Mesodermal cell (in vitro differentiated cells): ENCODE measurements at regions not wholly inside any gene's neighbourhood (a gene's known extent, or its start where the extent isn't known, plus 50 kb on each side); places are given as distances from the start of the nearest gene placed in this dataset.

Experiments used
- H3K27ac ChIP-seq: 2 replicates; pipeline ENCODE4 v1.7.0; 2013; ENCODE audit warnings: mild to moderate bottlenecking, low read depth, low read length, moderate library complexity; ENCODE audit not compliant: severe bottlenecking
- H3K36me3 ChIP-seq: 2 replicates; pipeline ENCODE4 v1.7.1; 2013; ENCODE audit warnings: mild to moderate bottlenecking, low read length, moderate library complexity; ENCODE audit not compliant: control insufficient read depth, insufficient read depth
- H3K4me1 ChIP-seq: one replicate; pipeline ENCODE4 v1.7.1; 2013; ENCODE audit warnings: mild to moderate bottlenecking, low read length; ENCODE audit not compliant: insufficient read depth, control insufficient read depth, poor library complexity, severe bottlenecking
- H3K4me3 ChIP-seq: 2 replicates; pipeline ENCODE4 v1.7.0; 2013; ENCODE audit warnings: low read length, control low read depth, mild to moderate bottlenecking; ENCODE audit not compliant: insufficient read depth, poor library complexity, severe bottlenecking; ENCODE audit errors: extremely low read depth
- H3K9me3 ChIP-seq: 2 replicates; pipeline ENCODE4 v1.7.1; 2013; ENCODE audit warnings: mild to moderate bottlenecking, low read length, moderate library complexity; ENCODE audit not compliant: control insufficient read depth
- WGBS, 2 experiments: methylation state at CpG; one replicate each; pipeline ENCODE4 v1.1.5; 2013; ENCODE audit warnings: missing lambda C conversion rate in 2 of 2; ENCODE audit not compliant: insufficient coverage in 2 of 2; 5-methylcytosine and 5-hydroxymethylcytosine counted together

GRCh38 chr1:239706245-239706892 is 320.0 kb downstream of the CHRM3 start:
- Histone ChIP-seq H3K36me3 (no peaks in the 10 kb centered on the region), H3K4me3 (no peak overlapping the region), H3K9me3 (no peaks in the 10 kb centered on the region), H3K4me1 (no peaks in the 10 kb centered on the region), H3K27ac (no peak overlapping the region)
- 77 to 83% methylated on average over 2 to 5 of the region's 5 CpGs for WGBS, 2 experiments

DNA sequence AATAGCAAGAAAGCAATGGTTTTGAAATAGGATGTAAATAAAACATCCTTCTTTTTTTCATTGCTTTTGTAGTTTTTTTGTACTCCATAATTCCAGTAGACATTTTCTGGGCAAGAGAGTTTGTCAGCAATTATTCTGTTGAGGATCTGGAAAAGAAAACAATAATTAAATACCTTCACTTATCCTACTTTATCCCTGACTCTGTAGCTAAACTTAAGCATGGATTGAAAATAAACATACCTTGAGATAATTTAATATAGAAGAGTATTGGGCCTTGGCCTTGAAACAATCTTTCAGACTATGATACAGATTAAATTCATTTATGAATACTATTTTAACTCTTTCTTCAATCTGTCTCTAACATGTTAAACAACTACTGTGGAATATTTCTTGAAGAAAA is 321.2 kb downstream of the CHRM3 start:
- Histone ChIP-seq H3K9me3 (no peaks in the 10 kb centered on the region), H3K4me1 (no peaks in the 10 kb centered on the region), H3K27ac (no peak overlapping the region), H3K4me3 (no peak overlapping the region), H3K36me3 (no peaks in the 10 kb centered on the region)

GRCh38 chr1:239708622-239709021 is 322.3 kb downstream of the CHRM3 start:
- no peak overlapping the region for H3K27ac ChIP-seq
- no peaks in the 10 kb centered on the region for H3K9me3 ChIP-seq
- no peak overlapping the region for H3K4me3 ChIP-seq
- H3K4me1 ChIP-seq: no peaks in the 10 kb centered on the region
- H3K36me3 ChIP-seq: no peaks in the 10 kb centered on the region
- no CpG with 5 or more reads among the region's 1 CpG for WGBS, 2 experiments

DNA sequence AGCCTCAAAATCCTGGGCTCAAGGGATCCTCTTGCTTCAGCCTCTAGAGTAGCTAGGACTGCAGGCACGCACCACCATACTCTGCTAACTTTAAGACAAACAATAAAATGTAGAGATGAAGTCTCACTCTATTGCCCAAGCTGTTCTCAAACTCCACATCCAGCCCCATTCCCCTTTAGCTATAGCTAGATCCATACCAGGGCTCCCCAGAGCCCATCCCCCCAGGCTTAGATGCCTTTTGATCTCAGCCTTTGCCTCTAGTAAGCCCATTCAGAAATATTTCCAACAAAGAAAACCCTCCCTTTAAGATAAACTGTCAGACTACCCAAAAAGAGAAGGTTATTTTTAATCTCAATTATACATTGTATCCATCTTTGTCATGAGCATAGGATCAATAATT is 325.4 kb downstream of the CHRM3 start:
- H3K4me1 ChIP-seq: no peaks in the 10 kb centered on the region
- H3K36me3 ChIP-seq: no peaks in the 10 kb centered on the region
- H3K4me3 ChIP-seq: no peak overlapping the region
- H3K27ac ChIP-seq: no peak overlapping the region
- H3K9me3 ChIP-seq: no peaks in the 10 kb centered on the region
- WGBS, 2 experiments: 100% methylated on average over 1 of the region's 1 CpG; no CpG with 5 or more reads in 1 of the 2 experiments

- Histone ChIP-seq H3K36me3 (no peaks in the 10 kb centered on the region), H3K9me3 (no peaks in the 10 kb centered on the region), H3K4me3 (no peak overlapping the region), H3K27ac (no peak overlapping the region), H3K4me1 (no peaks in the 10 kb centered on the region)
- WGBS, 2 experiments: 90 to 94% methylated on average over 3 of the region's 8 CpGs
These were observed 330.9 kb downstream of the CHRM3 start for GRCh38 chr1:239717097-239717917.

GRCh38 chr1:239717918-239718184 is 331.5 kb downstream of the CHRM3 start:
- Histone ChIP-seq H3K4me1 (no peaks in the 10 kb centered on the region), H3K36me3 (no peaks in the 10 kb centered on the region), H3K4me3 (no peak overlapping the region), H3K9me3 (no peaks in the 10 kb centered on the region), H3K27ac (no peak overlapping the region)
- no CpG with 5 or more reads among the region's 1 CpG for WGBS, 2 experiments

GRCh38 chr1:239718571-239718970 is 332.2 kb downstream of the CHRM3 start:
- Histone ChIP-seq H3K36me3 (no peaks in the 10 kb centered on the region), H3K4me1 (no peaks in the 10 kb centered on the region), H3K27ac (no peak overlapping the region), H3K4me3 (no peak overlapping the region), H3K9me3 (no peaks in the 10 kb centered on the region)
- WGBS, 2 experiments: no CpG with 5 or more reads among the region's 1 CpG

DNA sequence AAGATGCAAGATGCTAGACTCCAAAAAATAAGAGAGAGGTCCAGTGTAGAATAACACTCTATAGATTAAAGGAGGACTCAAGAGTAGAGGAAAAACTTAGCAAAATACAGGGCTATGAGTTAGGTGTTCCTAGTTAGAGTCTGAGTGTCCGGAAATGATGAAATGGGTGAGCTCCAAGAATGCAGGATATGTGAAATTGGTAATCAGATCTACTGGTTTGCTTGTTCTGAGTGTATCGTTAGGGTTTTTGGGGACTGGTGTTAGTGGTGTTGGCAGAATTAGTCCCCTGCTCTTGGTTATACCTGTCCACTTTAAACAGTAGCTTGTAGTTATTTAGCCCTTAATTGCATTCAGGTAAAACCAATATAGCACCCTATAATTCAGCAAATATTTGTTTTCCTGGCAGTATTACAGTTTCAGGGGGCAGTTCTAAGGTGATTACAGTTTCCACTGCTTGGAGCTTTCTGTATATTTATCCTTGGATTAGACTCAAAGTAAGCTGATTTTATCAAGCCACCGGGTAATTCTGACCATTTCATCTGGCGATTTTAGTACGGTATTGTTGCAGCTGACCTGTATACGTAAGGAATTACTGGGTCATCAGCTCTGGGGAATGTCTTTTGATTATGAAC is 332.7 kb downstream of the CHRM3 start:
- Histone ChIP-seq H3K36me3 (no peaks in the 10 kb centered on the region), H3K4me3 (no peak overlapping the region)
- 93 to 97% methylated on average over 5 of the region's 6 CpGs for WGBS, 2 experiments

DNA sequence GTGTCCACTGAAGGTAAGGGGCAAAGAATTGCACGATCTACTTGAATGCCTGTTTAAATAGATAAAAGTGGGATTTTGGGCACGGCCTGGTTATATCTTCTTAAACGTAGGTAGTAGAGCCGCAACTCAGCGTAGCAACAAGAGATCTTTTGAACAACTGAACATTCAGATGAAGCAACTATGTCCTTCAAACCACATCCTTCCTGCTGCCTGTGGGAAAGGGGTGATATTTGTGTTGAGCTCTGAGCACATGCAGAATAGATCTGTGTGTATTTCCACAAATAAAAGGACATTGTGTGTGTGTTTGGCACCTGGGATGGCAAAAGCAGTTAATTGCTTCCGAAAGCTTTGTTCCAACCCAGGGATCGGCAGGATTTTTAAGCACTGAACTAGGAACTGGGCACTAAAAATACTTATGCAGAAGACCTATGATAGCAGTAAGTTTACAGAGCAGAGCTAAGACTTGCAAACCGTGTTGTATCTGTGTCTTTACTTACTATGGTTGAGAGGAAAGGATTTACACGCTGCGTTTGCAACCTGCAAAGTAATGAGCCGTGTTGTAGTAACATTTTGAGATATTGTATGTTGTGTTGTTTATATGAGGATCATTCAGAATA is 333.4 kb downstream of the CHRM3 start:
- WGBS, 2 experiments: 87 to 88% methylated on average over 5 to 9 of the region's 11 CpGs
- Histone ChIP-seq H3K9me3 (no peaks in the 10 kb centered on the region), H3K4me1 (no peaks in the 10 kb centered on the region), H3K4me3 (no peak overlapping the region), H3K27ac (no peak overlapping the region), H3K36me3 (no peaks in the 10 kb centered on the region)

More for the DNA sequence above, 332.7 kb downstream of the CHRM3 start:
- H3K27ac ChIP-seq: no peak overlapping the region
- no peaks in the 10 kb centered on the region for H3K4me1 ChIP-seq
- no peaks in the 10 kb centered on the region for H3K9me3 ChIP-seq

DNA sequence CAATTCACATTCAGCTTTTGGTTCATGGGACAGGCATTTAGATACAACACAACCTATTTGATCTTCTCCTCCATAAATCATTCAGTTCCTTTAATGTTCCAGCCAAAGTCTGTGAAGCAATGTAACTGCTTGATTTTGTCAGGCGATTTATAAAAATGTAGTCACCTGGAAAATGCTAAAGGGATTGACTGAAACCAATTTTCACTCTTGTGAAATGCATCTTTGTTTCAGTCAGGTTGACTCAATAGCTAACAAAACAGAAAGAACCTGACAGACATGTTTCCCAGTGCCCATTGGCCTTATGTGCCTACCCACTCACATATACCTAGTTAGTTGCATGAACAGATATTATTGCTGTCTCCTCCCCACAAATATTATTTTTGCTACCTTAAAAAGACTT is 335.7 kb downstream of the CHRM3 start:
- Histone ChIP-seq H3K36me3 (no peaks in the 10 kb centered on the region), H3K4me3 (no peak overlapping the region), H3K9me3 (no peaks in the 10 kb centered on the region), H3K4me1 (no peaks in the 10 kb centered on the region), H3K27ac (no peak overlapping the region)
- 100% methylated on average over 1 of the region's 1 CpG; no CpG with 5 or more reads in 1 of the 2 experiments for WGBS, 2 experiments
